OCI-LY7 (cell line): ENCODE measurements at regions not wholly inside any gene's neighbourhood (a gene's known extent, or its start where the extent isn't known, plus 50 kb on each side); places are given as distances from the start of the nearest gene placed in this dataset.

ENCODE experiments used
- BruUV-seq: library from RNA; stranded (reverse); fragments of 400-500 nt; replicated peaks from 2 replicates; lab custom pipeline; 2021; lab: Mats Ljungman, UMichigan
- CTCF ChIA-PET: fragments of 300-600 bp; sonication (Branson Sonifier 250); formaldehyde crosslinking; loops from one replicate; lab custom pipeline; 2022; ENCODE audit warnings: antibody characterized with exemption; ENCODE audit not compliant: unreplicated experiment; lab: Charles Lee
- POLR2A ChIA-PET: fragments of 300-600 bp; sonication (Branson Sonifier 250); formaldehyde crosslinking; loops from one replicate; lab custom pipeline; 2022; ENCODE audit warnings: antibody characterized with exemption; lab: Charles Lee
- DNase-seq: peaks from one replicate; pipeline ENCODE4 v3.0.0-alpha.2; 2015; ENCODE audit warnings: low spot score
- H2AFZ ChIP-seq: fragments of 200-600 bp; sonication (generic), shearing (Covaris generic); 2 replicates; pipeline ENCODE4 v1.6.1; 2014; ENCODE audit warnings: mild to moderate bottlenecking, antibody characterized with exemption, low read length, moderate library complexity
- H3K27ac ChIP-seq: fragments of 200-600 bp; sonication (generic); 2 replicates; pipeline ENCODE4 v1.5.1; 2014; ENCODE audit warnings: mixed run types, low read depth, mild to moderate bottlenecking, moderate library complexity, low read length, inconsistent platforms; ENCODE audit not compliant: poor library complexity, severe bottlenecking
- H3K36me3 ChIP-seq: fragments of 200-600 bp; sonication (generic); 2 replicates; pipeline ENCODE4 v1.6.1; 2014; ENCODE audit warnings: mild to moderate bottlenecking, antibody characterized with exemption, low read length, moderate library complexity, mixed read lengths; ENCODE audit not compliant: insufficient read depth
- H3K4me1 ChIP-seq: fragments of 200-600 bp; sonication (generic); 2 replicates; pipeline ENCODE4 v1.5.1; 2014; ENCODE audit warnings: mild to moderate bottlenecking, low read length; ENCODE audit not compliant: insufficient read depth, poor library complexity, severe bottlenecking
- H3K4me2 ChIP-seq: fragments of 200-600 bp; sonication (generic); 2 replicates; pipeline ENCODE4 v1.6.1; 2014; ENCODE audit warnings: mild to moderate bottlenecking, low read length
- H3K4me3 ChIP-seq: fragments of 200-600 bp; sonication (generic); 2 replicates; pipeline ENCODE4 v1.5.1; 2014; ENCODE audit warnings: mild to moderate bottlenecking, low read depth, low read length; ENCODE audit not compliant: poor library complexity, severe bottlenecking
- H3K79me2 ChIP-seq: fragments of 200-600 bp; sonication (generic); 2 replicates; pipeline ENCODE4 v1.6.1; 2016; ENCODE audit warnings: low read depth, mild to moderate bottlenecking, low read length, moderate library complexity, mixed read lengths; ENCODE audit not compliant: insufficient read depth
- H3K9me2 ChIP-seq: fragments of 200-600 bp; sonication (generic); 2 replicates; pipeline ENCODE4 v1.6.1; 2016; ENCODE audit warnings: mild to moderate bottlenecking, low read length, mixed read lengths; ENCODE audit not compliant: insufficient read depth
- H3K9me3 ChIP-seq: fragments of 200-600 bp; sonication (generic); 2 replicates; pipeline ENCODE4 v1.6.1; 2014; ENCODE audit warnings: mild to moderate bottlenecking, mixed run types, low read length, mixed read lengths
- H4K20me1 ChIP-seq: fragments of 200-600 bp; sonication (generic); 2 replicates; pipeline ENCODE4 v1.6.1; 2014; ENCODE audit warnings: mild to moderate bottlenecking, antibody characterized with exemption, low read length, moderate library complexity, mixed read lengths; ENCODE audit not compliant: insufficient read depth
- CTCF ChIP-seq: fragments of 200-600 bp; sonication (generic); conservative IDR thresholded peaks from 2 replicates; pipeline ENCODE4 v1.5.1; 2014; ENCODE audit warnings: mild to moderate bottlenecking, antibody characterized with exemption, low read length, moderate library complexity, mixed read lengths
- EZH2phosphoT487 ChIP-seq: fragments of 200-600 bp; sonication (generic); IDR thresholded peaks from 2 replicates; pipeline ENCODE4 v1.6.1; 2018; ENCODE audit warnings: low read depth, borderline replicate concordance, mild to moderate bottlenecking, mixed run types, antibody characterized with exemption, low read length, moderate library complexity, mixed read lengths
- intact Hi-C: fragments of 100-400 bp; cut with micrococcal nuclease; formaldehyde crosslinking; loops from one replicate; pipeline ENCODE4 v1.10.0; 2022; ENCODE audit not compliant: unreplicated experiment

DNA sequence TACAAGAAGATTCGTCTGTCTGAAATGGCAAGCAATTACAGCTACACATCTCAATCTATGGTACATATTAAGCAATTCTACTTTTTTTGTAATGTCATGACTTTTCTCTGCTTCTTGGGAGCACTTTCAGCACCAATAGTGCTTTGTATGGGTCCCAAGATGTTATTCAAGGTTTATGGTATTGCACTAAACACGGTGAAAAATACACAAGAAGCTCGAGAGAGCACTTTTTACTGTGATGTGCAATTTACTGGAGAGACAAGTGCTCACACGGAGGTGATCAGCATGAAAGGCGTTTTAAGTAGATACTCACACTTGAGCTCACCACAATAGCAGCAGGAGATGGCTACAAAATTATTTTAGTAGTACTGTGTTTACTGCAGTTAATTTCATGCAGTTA, 783.6 kb downstream of the CBLN2 start:
- H3K79me2 ChIP-seq: no peaks in the 10 kb centered on the region
- POLR2A ChIA-PET: no interaction called here

DNA sequence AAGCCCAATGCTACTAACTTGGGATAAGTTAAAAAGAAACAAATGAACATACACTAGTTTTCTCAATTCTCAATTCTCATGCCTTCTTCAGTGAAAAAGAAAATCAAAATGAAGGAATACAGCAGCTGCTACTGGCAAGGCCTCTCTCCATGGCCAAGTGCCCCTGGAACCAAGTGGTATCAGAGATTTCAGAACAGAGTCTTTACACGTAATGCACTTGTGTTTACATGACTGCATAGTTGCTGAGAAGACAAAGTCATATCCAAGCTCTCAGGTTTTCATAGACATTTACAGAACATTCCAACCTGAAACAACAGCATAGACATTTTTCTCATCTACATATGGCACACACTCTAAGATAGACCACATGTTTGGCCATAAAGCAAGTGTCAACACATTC, 789.9 kb downstream of the CBLN2 start:
- H3K79me2 ChIP-seq: no peaks in the 10 kb centered on the region
- H2AFZ ChIP-seq: no peak overlapping the region
- TF ChIP-seq CTCF: no peak
- no peak for TF ChIP-seq EZH2phosphoT487
- intact Hi-C loops: no loop called here
- H3K36me3 ChIP-seq: no peaks in the 10 kb centered on the region
- BruUV-seq: no TSS peak
- no peak for DNase-seq
- no peaks in the 10 kb centered on the region for H3K4me1 ChIP-seq
- H3K27ac ChIP-seq: no peak overlapping the region
- no peak overlapping the region for H3K4me3 ChIP-seq
- ChIA-PET POLR2A (no interaction called here), CTCF (no interaction called here)
- H3K9me3 ChIP-seq: no peaks in the 10 kb centered on the region
- no peaks in the 10 kb centered on the region for H4K20me1 ChIP-seq
- H3K9me2 ChIP-seq: no peaks in the 10 kb centered on the region
- H3K4me2 ChIP-seq: no peak overlapping the region

More for the DNA sequence above, 783.6 kb downstream of the CBLN2 start:
- Histone ChIP-seq H3K27ac (no peak overlapping the region), H3K9me2 (no peaks in the 10 kb centered on the region), H3K36me3 (no peaks in the 10 kb centered on the region), H3K9me3 (no peaks in the 10 kb centered on the region), H4K20me1 (no peaks in the 10 kb centered on the region), H3K4me1 (no peaks in the 10 kb centered on the region), H3K4me2 (no peak overlapping the region), H3K4me3 (no peak overlapping the region), H2AFZ (no peak overlapping the region)
- CTCF ChIA-PET: no interaction called here
- BruUV-seq: no TSS peak
- TF ChIP-seq CTCF (no peak), EZH2phosphoT487 (no peak)
- intact Hi-C loops: no loop called here
- no peak for DNase-seq

DNA sequence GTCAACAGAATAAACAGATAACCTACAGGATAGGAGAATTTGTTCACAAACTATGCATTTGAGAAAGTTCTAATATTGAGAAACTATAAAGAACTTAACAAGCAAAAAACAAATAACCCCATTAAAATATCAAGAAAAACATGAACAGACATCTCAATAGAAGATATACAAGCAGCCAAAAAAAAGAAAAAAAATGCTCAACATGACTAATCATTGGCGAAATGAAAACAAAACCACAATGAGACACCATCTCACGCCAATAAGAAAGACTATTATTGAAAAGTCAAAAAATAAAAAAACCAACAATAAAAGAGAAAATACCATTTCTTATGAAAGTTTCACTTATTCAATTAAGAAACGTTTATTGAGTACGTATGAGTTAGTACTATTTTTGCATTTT, 800.5 kb downstream of the CBLN2 start:
- H3K4me3 ChIP-seq: no peak overlapping the region
- H3K79me2 ChIP-seq: no peaks in the 10 kb centered on the region
- intact Hi-C loops: no loop called here
- no peak overlapping the region for H3K4me2 ChIP-seq
- BruUV-seq: no TSS peak
- DNase-seq: no peak
- CTCF ChIA-PET: no interaction called here
- no peak overlapping the region for H2AFZ ChIP-seq
- H3K9me2 ChIP-seq: no peaks in the 10 kb centered on the region
- POLR2A ChIA-PET: no interaction called here
- H3K9me3 ChIP-seq: no peaks in the 10 kb centered on the region
- H3K4me1 ChIP-seq: no peaks in the 10 kb centered on the region
- TF ChIP-seq EZH2phosphoT487: no peak
- TF ChIP-seq CTCF: no peak
- H3K27ac ChIP-seq: no peak overlapping the region
- H3K36me3 ChIP-seq: no peaks in the 10 kb centered on the region
- no peaks in the 10 kb centered on the region for H4K20me1 ChIP-seq
